Progenitor cell of endocrine pancreas (in vitro differentiated cells): ENCODE measurements at regions not wholly inside any gene's neighbourhood (a gene's known extent, or its start where the extent isn't known, plus 50 kb on each side); places are given as distances from the start of the nearest gene placed in this dataset.

Experiments
- DNase-seq: peaks from one replicate; pipeline ENCODE4 v3.0.0; 2021; ENCODE audit warnings: low spot score; ENCODE audit not compliant: unreplicated experiment
- H3K27ac Mint-ChIP-seq: 2 replicates; pipeline ENCODE4 v1.8.0; 2021; ENCODE audit warnings: mild to moderate bottlenecking, moderate library complexity, mixed read lengths
- H3K27me3 Mint-ChIP-seq: 2 replicates; pipeline ENCODE4 v1.8.0; 2021; ENCODE audit warnings: mixed read lengths
- H3K36me3 Mint-ChIP-seq: 2 replicates; pipeline ENCODE4 v1.8.0; 2022; ENCODE audit warnings: mixed read lengths; ENCODE audit not compliant: insufficient read depth
- H3K4me1 Mint-ChIP-seq: 2 replicates; pipeline ENCODE4 v1.8.0; 2021; ENCODE audit warnings: low read depth, mixed read lengths
- H3K4me3 Mint-ChIP-seq: 2 replicates; pipeline ENCODE4 v1.8.0; 2021; ENCODE audit warnings: low read depth, mild to moderate bottlenecking, moderate library complexity, mixed read lengths
- H3K9me3 Mint-ChIP-seq: 2 replicates; pipeline ENCODE4 v1.8.0; 2021; ENCODE audit warnings: low read depth, mixed read lengths
- TF ChIP-seq, protein P1 (sequence below): fragments of 200-600 bp; sonication (generic); IDR thresholded peaks from one replicate; pipeline ENCODE4 v1.5.0; 2021; ENCODE audit warnings: antibody characterized with exemption, mild to moderate bottlenecking; ENCODE audit not compliant: unreplicated experiment

GRCh38 chr13:81760316-81760715 lies 1419.4 kb upstream of the SPRY2 start:
- H3K4me1 Mint-ChIP-seq: peaks cover 3% of the 10 kb centered on the region
- TF ChIP-seq, protein P1, sequence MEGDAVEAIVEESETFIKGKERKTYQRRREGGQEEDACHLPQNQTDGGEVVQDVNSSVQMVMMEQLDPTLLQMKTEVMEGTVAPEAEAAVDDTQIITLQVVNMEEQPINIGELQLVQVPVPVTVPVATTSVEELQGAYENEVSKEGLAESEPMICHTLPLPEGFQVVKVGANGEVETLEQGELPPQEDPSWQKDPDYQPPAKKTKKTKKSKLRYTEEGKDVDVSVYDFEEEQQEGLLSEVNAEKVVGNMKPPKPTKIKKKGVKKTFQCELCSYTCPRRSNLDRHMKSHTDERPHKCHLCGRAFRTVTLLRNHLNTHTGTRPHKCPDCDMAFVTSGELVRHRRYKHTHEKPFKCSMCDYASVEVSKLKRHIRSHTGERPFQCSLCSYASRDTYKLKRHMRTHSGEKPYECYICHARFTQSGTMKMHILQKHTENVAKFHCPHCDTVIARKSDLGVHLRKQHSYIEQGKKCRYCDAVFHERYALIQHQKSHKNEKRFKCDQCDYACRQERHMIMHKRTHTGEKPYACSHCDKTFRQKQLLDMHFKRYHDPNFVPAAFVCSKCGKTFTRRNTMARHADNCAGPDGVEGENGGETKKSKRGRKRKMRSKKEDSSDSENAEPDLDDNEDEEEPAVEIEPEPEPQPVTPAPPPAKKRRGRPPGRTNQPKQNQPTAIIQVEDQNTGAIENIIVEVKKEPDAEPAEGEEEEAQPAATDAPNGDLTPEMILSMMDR: no peak
- H3K36me3 Mint-ChIP-seq: peaks cover 2% of the 10 kb centered on the region
- no peak overlapping the region for H3K4me3 Mint-ChIP-seq
- no peak for DNase-seq
- peaks cover 20% of the 10 kb centered on the region for H3K9me3 Mint-ChIP-seq
- no peak overlapping the region for H3K27ac Mint-ChIP-seq
- no peaks in the 10 kb centered on the region for H3K27me3 Mint-ChIP-seq

DNA sequence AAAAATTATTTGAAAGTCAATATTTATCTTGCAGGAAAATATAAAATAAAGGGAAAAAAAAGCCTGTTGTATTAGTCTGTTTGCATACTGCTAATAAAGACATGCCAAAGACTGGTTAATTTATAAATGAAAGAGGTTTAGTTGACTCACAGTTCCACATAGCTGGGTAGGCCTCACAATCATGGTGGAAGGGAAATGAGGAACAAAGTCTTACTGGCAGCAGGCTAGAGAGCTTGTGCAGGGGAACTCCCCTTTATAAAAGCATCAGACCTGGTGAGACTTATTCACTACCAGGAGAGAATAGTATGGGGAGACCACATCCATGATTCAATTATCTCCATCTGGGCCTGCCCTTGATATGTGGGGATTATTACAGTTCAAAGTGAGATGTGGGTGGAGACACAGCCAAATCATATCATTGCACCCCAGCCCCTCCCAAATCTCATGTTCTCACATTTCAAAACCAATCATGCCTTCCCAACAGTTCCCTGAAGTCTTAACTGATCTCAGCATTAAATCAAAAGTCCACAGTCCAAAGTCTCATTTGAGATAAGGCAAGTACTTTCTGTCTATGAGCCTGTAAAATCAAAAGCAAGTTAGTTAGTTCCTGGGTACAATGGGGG lies 1416.5 kb upstream of the SPRY2 start:
- H3K4me3 Mint-ChIP-seq: no peak overlapping the region
- H3K27ac Mint-ChIP-seq: no peak overlapping the region
- H3K27me3 Mint-ChIP-seq: no peaks in the 10 kb centered on the region
- H3K9me3 Mint-ChIP-seq: peaks cover 22% of the 10 kb centered on the region
- TF ChIP-seq, protein P1: no peak
- H3K36me3 Mint-ChIP-seq: peaks cover 2% of the 10 kb centered on the region
- DNase-seq: no peak
- peaks cover 1% of the 10 kb centered on the region for H3K4me1 Mint-ChIP-seq

GRCh38 chr13:81745391-81745790 lies 1404.5 kb upstream of the SPRY2 start:
- Mint-ChIP-seq H3K27me3 (no peaks in the 10 kb centered on the region), H3K9me3 (peaks cover 19% of the 10 kb centered on the region), H3K4me1 (peaks cover 6% of the 10 kb centered on the region), H3K27ac (no peak overlapping the region), H3K4me3 (no peak overlapping the region), H3K36me3 (peaks cover 1% of the 10 kb centered on the region)
- no peak for DNase-seq
- TF ChIP-seq, protein P1: no peak

DNA sequence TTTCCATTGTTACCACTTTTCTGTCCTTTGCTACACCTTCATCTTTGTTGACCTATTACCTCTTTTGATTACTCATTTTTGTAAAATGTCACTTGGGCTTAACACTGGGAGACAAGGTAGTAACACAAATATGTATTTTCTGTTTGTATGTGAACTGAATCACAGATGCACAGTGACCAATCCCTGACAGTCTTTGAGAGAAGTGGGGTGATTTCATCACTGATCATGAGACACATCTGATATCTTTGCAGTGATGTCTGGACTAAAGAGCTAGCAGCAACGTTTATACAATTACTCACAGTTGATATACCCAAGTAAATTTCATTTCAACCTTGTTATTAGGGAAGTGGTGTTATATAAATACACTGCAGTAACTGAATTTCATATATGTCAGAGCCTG lies 1397.4 kb upstream of the SPRY2 start:
- TF ChIP-seq, protein P1: no peak
- Mint-ChIP-seq H3K4me1 (no peaks in the 10 kb centered on the region), H3K27ac (no peak overlapping the region), H3K36me3 (no peaks in the 10 kb centered on the region), H3K9me3 (peaks cover 9% of the 10 kb centered on the region), H3K4me3 (no peak overlapping the region), H3K27me3 (no peaks in the 10 kb centered on the region)
- no peak for DNase-seq

- Mint-ChIP-seq H3K36me3 (no peaks in the 10 kb centered on the region), H3K4me3 (no peak overlapping the region), H3K27ac (no peak overlapping the region), H3K9me3 (peaks cover 17% of the 10 kb centered on the region), H3K27me3 (no peaks in the 10 kb centered on the region), H3K4me1 (peaks cover 5% of the 10 kb centered on the region)
- TF ChIP-seq, protein P1: no peak
- DNase-seq: no peak
Observed at GRCh38 chr13:81726037-81726726, 1385.3 kb upstream of the SPRY2 start.
